ENCODE measurements at regions not wholly inside any gene's neighbourhood (a gene's known extent, or its start where the extent isn't known, plus 50 kb on each side); places are given as distances from the start of the nearest gene placed in this dataset.

DNA sequence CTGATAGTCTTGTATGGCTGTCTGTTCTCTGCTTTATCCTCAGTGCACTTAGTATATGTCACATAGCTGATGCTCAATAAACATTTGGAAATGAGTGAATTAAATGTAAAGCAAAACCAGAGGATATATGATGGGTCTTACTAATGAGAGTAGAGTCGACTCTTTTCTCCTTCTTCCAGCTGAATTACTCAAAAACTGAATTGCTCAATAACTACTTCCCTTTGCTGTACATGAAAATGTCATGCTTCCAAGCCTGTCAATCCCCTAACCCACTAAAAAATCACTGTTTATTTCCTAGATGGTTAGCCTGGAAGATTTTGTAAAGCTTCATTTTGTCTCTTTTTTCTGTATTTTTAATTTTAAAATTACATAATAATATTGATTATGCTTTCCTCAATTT is 88.0 kb downstream of the OR13A1 start:
- TF ChIP-seq, protein P1, sequence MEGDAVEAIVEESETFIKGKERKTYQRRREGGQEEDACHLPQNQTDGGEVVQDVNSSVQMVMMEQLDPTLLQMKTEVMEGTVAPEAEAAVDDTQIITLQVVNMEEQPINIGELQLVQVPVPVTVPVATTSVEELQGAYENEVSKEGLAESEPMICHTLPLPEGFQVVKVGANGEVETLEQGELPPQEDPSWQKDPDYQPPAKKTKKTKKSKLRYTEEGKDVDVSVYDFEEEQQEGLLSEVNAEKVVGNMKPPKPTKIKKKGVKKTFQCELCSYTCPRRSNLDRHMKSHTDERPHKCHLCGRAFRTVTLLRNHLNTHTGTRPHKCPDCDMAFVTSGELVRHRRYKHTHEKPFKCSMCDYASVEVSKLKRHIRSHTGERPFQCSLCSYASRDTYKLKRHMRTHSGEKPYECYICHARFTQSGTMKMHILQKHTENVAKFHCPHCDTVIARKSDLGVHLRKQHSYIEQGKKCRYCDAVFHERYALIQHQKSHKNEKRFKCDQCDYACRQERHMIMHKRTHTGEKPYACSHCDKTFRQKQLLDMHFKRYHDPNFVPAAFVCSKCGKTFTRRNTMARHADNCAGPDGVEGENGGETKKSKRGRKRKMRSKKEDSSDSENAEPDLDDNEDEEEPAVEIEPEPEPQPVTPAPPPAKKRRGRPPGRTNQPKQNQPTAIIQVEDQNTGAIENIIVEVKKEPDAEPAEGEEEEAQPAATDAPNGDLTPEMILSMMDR (IDR thresholded peaks at IDR 0.05) = no peak
- no peak for TF ChIP-seq POLR2A (IDR thresholded peaks at IDR 0.05)

Data from esophagus squamous epithelium (tissue), 4 donors.